ENCODE measurements at regions not wholly inside any gene's neighbourhood (a gene's known extent, or its start where the extent isn't known, plus 50 kb on each side); places are given as distances from the start of the nearest gene placed in this dataset.

GRCh38 chr4:184568770-184569169, 80.5 kb downstream of the CASP3 start:
- no peak for TF ChIP-seq CTCF (conservative IDR thresholded peaks at IDR 0.05 in 1 of 2, IDR thresholded peaks at IDR 0.05 in 1 of 2; ENCODE audit: low read depth in 1 of 2, low read length in 2 of 2)
- no peak for TF ChIP-seq EZH2 (IDR thresholded peaks at IDR 0.05; ENCODE audit: low read length, missing control alignments)

All from fibroblast of lung (primary cell).